Bronchial epithelial cell (primary cell): ENCODE measurements at regions not wholly inside any gene's neighbourhood (a gene's known extent, or its start where the extent isn't known, plus 50 kb on each side); places are given as distances from the start of the nearest gene placed in this dataset.

Experiments used
- DNase-seq: peaks from one replicate; pipeline ENCODE4 v3.0.0-alpha.2; 2010; ENCODE audit warnings: low read depth
- FAIRE-seq: peaks from 2 replicates; lab custom pipeline; 2011; peaks lifted over from hg19 to GRCh38; lab: Jason Lieb, UNC
- H3K27me3 ChIP-seq: 2 replicates; pipeline ENCODE4 v1.5.1; 2011; ENCODE audit warnings: low read length; ENCODE audit not compliant: control insufficient read depth, insufficient read depth
- H3K36me3 ChIP-seq: 2 replicates; pipeline ENCODE4 v1.5.1; 2011; ENCODE audit warnings: low read length; ENCODE audit not compliant: control insufficient read depth, insufficient read depth
- H3K4me3 ChIP-seq: 2 replicates; pipeline ENCODE4 v1.5.1; 2011; ENCODE audit warnings: mild to moderate bottlenecking, low read depth, low read length, control low read depth
- CTCF ChIP-seq: IDR thresholded peaks from 2 replicates; pipeline ENCODE4 v1.5.1; 2011; ENCODE audit warnings: mild to moderate bottlenecking, moderate library complexity, low read length, control low read depth, inconsistent platforms; ENCODE audit not compliant: insufficient read depth, severe bottlenecking

DNA sequence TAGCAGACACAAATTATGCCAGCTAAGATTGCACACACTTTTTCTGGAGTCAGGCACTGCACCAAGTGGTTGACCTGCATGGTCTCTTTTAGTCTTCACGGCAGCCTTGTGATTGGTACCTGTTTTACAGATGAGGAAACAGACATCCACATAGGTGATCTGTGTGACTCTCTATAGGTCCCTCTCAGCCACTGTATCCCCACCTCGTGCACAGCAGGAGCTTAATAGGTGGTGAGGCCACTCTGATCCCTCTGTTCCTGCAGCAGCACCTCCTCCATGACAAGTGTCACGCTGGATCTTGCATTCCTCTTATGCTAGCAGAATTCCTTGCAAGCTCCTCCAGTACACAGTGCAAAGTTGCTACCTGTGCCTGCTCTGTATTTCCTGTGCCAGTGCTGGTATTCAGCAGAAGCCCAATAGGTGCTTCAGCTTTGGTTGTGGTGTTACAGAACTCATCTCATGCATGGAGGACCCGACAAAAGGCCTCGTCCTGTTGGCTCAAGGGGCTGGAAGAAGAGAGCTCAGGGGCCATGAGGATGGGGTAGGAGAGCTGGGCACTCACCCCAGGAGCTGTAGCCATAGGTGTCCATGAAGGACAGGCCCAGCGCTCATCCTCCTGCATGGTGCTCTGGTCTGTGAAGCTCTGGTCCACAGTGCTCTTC is 546.7 kb downstream of the PTPRU start:
- Histone ChIP-seq H3K4me3 (no peak overlapping the region), H3K27me3 (peaks cover 2% of the 10 kb centered on the region), H3K36me3 (no peaks in the 10 kb centered on the region)
- no peak for DNase-seq
- TF ChIP-seq CTCF = no peak
- FAIRE-seq = no peak

- DNase-seq (no peak), FAIRE-seq (no peak)
- Histone ChIP-seq H3K27me3 (peaks cover 2% of the 10 kb centered on the region), H3K4me3 (no peak overlapping the region), H3K36me3 (no peaks in the 10 kb centered on the region)
- no peak for TF ChIP-seq CTCF
Measured at GRCh38 chr1:29779146-29779545, 542.8 kb downstream of the PTPRU start.

DNA sequence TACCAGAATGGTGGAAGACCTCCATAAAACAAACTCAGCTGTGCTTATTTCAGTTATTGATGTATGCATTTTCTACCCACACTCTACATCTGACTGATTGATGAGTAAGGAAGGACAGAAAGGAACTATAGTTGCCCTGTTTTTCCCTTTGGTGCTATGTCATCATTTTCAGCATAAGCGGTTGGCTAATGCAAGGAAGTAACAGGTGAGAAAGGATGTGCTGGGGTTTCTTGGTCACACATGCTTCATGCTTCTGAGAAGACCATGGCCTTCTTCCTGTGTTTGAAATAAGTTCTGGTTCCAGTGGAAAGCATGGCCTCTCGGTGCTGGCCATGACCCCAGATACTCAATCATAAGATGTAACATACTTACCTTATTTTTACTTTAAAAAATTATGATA is 541.2 kb downstream of the PTPRU start:
- FAIRE-seq = no peak
- Histone ChIP-seq H3K4me3 (no peak overlapping the region), H3K27me3 (no peaks in the 10 kb centered on the region), H3K36me3 (no peaks in the 10 kb centered on the region)
- DNase-seq = no peak
- TF ChIP-seq CTCF = no peak

DNA sequence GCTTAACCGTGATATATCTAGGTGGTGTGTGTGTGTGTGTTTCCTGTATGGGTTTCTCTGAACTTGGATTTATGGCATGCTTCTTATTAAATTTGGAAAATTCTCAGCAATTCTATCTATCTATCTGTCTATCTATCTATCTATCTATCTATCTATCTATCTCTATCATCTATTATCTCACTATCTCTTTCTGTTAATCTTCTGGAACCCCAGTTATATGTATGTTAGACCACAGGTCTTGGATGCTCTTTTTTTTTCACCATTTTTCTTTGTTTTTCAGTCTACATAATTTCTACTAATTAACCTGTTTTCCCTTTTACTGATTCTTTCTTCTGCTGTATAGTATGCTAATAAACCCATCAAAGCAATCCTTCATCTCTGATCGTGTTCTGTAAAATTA is 538.0 kb downstream of the PTPRU start:
- no peak overlapping the region for H3K4me3 ChIP-seq
- no peaks in the 10 kb centered on the region for H3K27me3 ChIP-seq
- no peak for TF ChIP-seq CTCF
- DNase-seq (no peak), FAIRE-seq (no peak)
- no peaks in the 10 kb centered on the region for H3K36me3 ChIP-seq

- H3K4me3 ChIP-seq = no peak overlapping the region
- no peak for TF ChIP-seq CTCF
- no peaks in the 10 kb centered on the region for H3K36me3 ChIP-seq
- no peaks in the 10 kb centered on the region for H3K27me3 ChIP-seq
- FAIRE-seq (no peak), DNase-seq (no peak)
Measured at GRCh38 chr1:29772584-29773100, 536.3 kb downstream of the PTPRU start.
